Uterus (tissue), 3 donors: ENCODE measurements at regions not wholly inside any gene's neighbourhood (a gene's known extent, or its start where the extent isn't known, plus 50 kb on each side); places are given as distances from the start of the nearest gene placed in this dataset.

Experiments
- DNase-seq, 2 donors: peaks; one replicate each; pipeline ENCODE4 v3.0.0-alpha.2; 2019 to 2020
- H3K27ac ChIP-seq, 2 donors: fragments of 200-600 bp; sonication (generic); 1 replicate in 1 of 2; 2 replicates in 1 of 2; pipeline ENCODE4 v1.5.1; 2016 to 2018
- H3K27me3 ChIP-seq, 2 donors: fragments of 200-600 bp; sonication (generic); one replicate each; pipeline ENCODE4 v1.5.1; 2018 to 2019; ENCODE audit warnings: control low read depth in 1 of 2
- H3K36me3 ChIP-seq, 2 donors: fragments of 200-600 bp; sonication (generic); one replicate each; pipeline ENCODE4 v1.5.1; 2019; ENCODE audit warnings: control low read depth in 1 of 2
- H3K4me1 ChIP-seq, 2 donors: fragments of 200-600 bp; sonication (generic); one replicate each; pipeline ENCODE4 v1.5.1; 2018 to 2019; ENCODE audit warnings: control low read depth in 1 of 2
- H3K4me3 ChIP-seq, 2 donors: fragments of 200-600 bp; sonication (generic); 1 replicate in 1 of 2; 2 replicates in 1 of 2; pipeline ENCODE4 v1.5.1; 2018 to 2019; ENCODE audit warnings: mild to moderate bottlenecking in 1 of 2
- H3K9me3 ChIP-seq, 2 donors: fragments of 200-600 bp; sonication (generic); one replicate each; pipeline ENCODE4 v1.5.1; 2019; ENCODE audit warnings: control low read depth in 1 of 2
- POLR2A ChIP-seq, 2 donors: fragments of 450-650 bp; IDR thresholded peaks; one replicate each; pipeline ENCODE4 v1.6.1; 2016; ENCODE audit warnings: antibody characterized with exemption in 2 of 2, mild to moderate bottlenecking in 1 of 2, moderate library complexity in 1 of 2
- intact Hi-C: fragments of 100-400 bp; cut with DNase I; formaldehyde crosslinking; loops from one replicate; pipeline ENCODE4 v1.15.1; 2023; ENCODE audit warnings: low total_unique reads
- TF ChIP-seq, protein P1 (sequence below), 4 experiments: fragments of 200-600 bp in 2 of 4; fragments of 450-650 bp in 2 of 4; sonication (generic) in 2 of 4; IDR thresholded peaks; one replicate each; pipeline ENCODE4 v1.5.1; 2016 to 2019; ENCODE audit warnings: antibody characterized with exemption in 4 of 4, mild to moderate bottlenecking in 2 of 4, moderate library complexity in 1 of 4
- donor health status: DM: yes; HTN: yes; CAD: no.

GRCh38 chr3:147930232-147930807 lies 521.2 kb downstream of the ZIC1 start:
- no peaks in the 10 kb centered on the region for H3K4me1 ChIP-seq
- H3K27ac ChIP-seq = no peak overlapping the region
- intact Hi-C loops = no loop called here
- DNase-seq = no peak
- no peak overlapping the region for H3K4me3 ChIP-seq
- TF ChIP-seq, protein P1, sequence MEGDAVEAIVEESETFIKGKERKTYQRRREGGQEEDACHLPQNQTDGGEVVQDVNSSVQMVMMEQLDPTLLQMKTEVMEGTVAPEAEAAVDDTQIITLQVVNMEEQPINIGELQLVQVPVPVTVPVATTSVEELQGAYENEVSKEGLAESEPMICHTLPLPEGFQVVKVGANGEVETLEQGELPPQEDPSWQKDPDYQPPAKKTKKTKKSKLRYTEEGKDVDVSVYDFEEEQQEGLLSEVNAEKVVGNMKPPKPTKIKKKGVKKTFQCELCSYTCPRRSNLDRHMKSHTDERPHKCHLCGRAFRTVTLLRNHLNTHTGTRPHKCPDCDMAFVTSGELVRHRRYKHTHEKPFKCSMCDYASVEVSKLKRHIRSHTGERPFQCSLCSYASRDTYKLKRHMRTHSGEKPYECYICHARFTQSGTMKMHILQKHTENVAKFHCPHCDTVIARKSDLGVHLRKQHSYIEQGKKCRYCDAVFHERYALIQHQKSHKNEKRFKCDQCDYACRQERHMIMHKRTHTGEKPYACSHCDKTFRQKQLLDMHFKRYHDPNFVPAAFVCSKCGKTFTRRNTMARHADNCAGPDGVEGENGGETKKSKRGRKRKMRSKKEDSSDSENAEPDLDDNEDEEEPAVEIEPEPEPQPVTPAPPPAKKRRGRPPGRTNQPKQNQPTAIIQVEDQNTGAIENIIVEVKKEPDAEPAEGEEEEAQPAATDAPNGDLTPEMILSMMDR (IDR thresholded peaks at IDR 0.05) = no peak
- no peak for TF ChIP-seq POLR2A (IDR thresholded peaks at IDR 0.05)
- no peaks in the 10 kb centered on the region for H3K9me3 ChIP-seq
- no peaks in the 10 kb centered on the region for H3K27me3 ChIP-seq
- H3K36me3 ChIP-seq = no peaks in the 10 kb centered on the region

DNA sequence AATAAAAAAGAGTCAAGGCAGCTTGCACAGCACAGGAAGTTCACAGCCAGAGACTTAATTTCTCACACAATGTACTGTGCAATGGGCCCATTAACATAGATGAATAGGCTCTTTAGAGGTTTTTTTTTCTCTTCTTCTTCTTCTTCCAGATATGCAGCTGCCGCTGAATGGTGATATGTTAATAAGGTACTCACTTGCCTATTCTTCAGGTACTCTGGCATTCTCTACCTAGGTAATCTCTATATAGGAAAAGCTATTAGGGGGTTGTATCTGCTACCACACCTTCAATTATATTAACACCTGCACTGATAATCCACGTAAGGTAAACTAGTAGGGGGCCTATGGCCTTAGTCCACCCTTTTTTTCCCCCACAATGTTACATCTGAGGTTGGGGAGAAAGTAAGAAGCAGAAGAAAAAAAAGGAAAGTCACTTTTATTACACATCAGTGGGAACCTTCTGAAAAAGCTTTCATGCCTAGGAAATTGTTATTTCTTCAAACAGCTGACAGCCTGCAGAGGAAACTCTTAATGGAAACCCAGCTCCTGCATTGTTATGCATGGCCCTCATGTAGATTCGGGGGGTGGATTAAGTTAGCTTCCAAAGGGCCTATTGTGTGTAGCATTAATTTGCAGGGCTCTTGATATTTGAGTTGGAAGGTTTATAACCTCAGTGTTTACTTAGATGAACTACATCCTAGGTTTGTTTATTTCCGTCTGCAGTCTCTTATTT lies 525.5 kb downstream of the ZIC1 start:
- Histone ChIP-seq H3K36me3 (no peaks in the 10 kb centered on the region), H3K9me3 (no peaks in the 10 kb centered on the region), H3K27me3 (no peaks in the 10 kb centered on the region), H3K27ac (no peak overlapping the region), H3K4me3 (no peak overlapping the region), H3K4me1 (no peaks in the 10 kb centered on the region)
- TF ChIP-seq POLR2A (IDR thresholded peaks at IDR 0.05) = no peak
- TF ChIP-seq, protein P1 (IDR thresholded peaks at IDR 0.05) = no peak
- intact Hi-C loops = no loop called here
- no peak for DNase-seq

GRCh38 chr3:147937341-147937740 lies 528.2 kb downstream of the ZIC1 start:
- H3K4me1 ChIP-seq = no peaks in the 10 kb centered on the region
- no peaks in the 10 kb centered on the region for H3K9me3 ChIP-seq
- no peaks in the 10 kb centered on the region for H3K36me3 ChIP-seq
- TF ChIP-seq, protein P1 (IDR thresholded peaks at IDR 0.05) = no peak
- TF ChIP-seq POLR2A (IDR thresholded peaks at IDR 0.05) = no peak
- no peak overlapping the region for H3K4me3 ChIP-seq
- DNase-seq = no peak
- no peaks in the 10 kb centered on the region for H3K27me3 ChIP-seq
- intact Hi-C loops = no loop called here
- no peak overlapping the region for H3K27ac ChIP-seq

- Histone ChIP-seq H3K27me3 (no peaks in the 10 kb centered on the region), H3K36me3 (no peaks in the 10 kb centered on the region), H3K4me3 (no peak overlapping the region), H3K4me1 (no peaks in the 10 kb centered on the region), H3K27ac (no peak overlapping the region), H3K9me3 (no peaks in the 10 kb centered on the region)
- intact Hi-C loops = no loop called here
- TF ChIP-seq POLR2A (IDR thresholded peaks at IDR 0.05) = no peak
- TF ChIP-seq, protein P1 (IDR thresholded peaks at IDR 0.05) = no peak
- no peak for DNase-seq
Observed at GRCh38 chr3:147937891-147938290, 528.7 kb downstream of the ZIC1 start.

- Histone ChIP-seq H3K9me3 (no peaks in the 10 kb centered on the region), H3K4me3 (no peak overlapping the region), H3K4me1 (no peaks in the 10 kb centered on the region), H3K27ac (no peak overlapping the region), H3K27me3 (no peaks in the 10 kb centered on the region), H3K36me3 (no peaks in the 10 kb centered on the region)
- no peak for TF ChIP-seq POLR2A (IDR thresholded peaks at IDR 0.05)
- TF ChIP-seq, protein P1 (IDR thresholded peaks at IDR 0.05) = no peak
- no peak for DNase-seq
- intact Hi-C loops = no loop called here
Observed at GRCh38 chr3:147939425-147939824, 530.3 kb downstream of the ZIC1 start.
